Activated T-cell treated with anti-CD3 and anti-CD28 coated beads for 24 hours (primary cell): ENCODE measurements at regions not wholly inside any gene's neighbourhood (a gene's known extent, or its start where the extent isn't known, plus 50 kb on each side); places are given as distances from the start of the nearest gene placed in this dataset.

ENCODE experiments used
- DNase-seq: peaks from one replicate; pipeline ENCODE4 v3.0.0-alpha.2; 2020; ENCODE audit warnings: low read depth

GRCh38 chr5:143730112-143730801, 81.7 kb upstream of the HMHB1 start:
- DNase-seq: no peak

DNA sequence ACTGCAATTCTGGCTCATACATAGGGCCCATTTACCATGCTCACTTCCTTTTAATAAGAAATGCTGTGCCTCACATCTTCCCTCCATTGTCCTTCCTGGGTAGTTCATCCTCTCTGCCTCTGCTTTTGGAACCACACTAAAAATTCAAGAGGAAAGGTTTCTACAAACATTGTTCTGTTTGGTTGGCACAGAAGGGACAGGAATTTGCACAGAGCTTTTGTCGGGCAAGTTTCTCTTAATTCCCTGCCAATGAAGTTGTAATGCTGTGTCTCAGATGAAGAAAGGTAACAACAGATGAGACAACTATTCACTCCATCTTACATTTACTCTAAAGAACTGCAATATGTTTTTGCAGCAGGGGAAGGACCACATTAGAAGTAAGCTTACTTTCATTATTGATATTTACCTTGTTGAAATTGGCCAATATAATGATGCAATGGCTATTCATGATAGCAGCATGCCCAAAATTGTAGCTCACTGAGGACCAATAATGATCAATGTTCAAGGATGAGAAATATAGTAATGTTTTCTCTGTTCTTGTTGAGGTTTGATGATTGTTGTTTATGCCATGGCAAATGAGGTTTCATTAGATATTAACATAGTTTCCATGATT, 82.5 kb upstream of the HMHB1 start:
- DNase-seq: no peak

DNA sequence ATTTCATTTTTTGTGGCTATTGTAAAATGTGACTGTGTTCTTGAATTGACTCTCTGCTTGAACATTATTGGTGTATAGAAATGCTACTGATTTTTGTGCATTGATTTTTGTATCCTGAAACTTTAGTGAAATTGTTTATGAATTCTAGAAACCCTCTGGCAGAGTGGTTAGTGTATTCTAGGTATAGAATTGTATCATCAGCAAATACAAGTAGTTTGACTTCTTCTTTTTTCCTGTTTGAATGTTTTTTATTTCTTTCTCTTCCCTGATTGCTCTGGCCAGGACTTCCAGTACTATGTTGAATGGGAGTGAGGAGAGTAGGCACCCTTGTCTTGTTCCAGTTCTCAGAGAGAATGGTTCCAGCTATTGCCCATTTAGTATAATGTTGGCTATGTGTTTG, 88.8 kb upstream of the HMHB1 start:
- DNase-seq: no peak

DNA sequence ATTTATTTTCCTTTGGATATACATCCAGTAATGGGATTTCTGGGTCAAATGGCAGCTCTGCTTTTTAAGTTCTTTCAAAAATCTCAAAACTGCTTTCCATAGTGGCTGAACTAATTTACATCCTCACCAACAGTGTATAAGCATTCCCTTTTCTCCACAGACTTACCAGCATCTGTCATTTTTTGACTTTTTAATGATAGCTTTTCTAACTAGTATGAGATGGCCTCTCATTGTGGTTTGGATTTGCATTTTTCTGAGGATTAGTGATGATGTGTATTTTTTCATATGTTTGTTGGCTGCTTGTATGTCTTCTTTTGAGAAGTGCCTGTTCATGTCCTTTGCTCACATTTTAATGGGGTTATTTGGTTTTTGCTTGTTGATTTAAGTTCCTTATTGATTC, 90.0 kb upstream of the HMHB1 start:
- no peak for DNase-seq

DNA sequence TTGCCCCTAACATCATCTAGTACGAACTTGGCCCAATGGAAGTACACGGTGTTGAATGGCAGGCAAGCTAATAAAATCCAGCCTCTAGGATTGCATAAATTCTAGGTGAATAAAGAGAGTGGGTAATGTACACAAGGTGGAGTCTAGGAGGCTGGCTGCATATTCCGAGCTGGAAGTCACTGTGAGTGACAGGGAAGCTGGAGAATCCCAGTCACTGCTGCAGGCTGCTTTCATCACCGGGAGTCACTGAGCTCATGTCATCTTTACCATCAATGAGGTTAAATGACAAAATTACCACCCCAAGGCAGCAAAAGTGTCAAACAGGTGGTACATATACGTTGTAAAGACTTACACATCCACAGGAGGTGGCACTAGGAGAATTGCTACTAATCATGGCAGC, 91.3 kb upstream of the HMHB1 start:
- DNase-seq: no peak

DNA sequence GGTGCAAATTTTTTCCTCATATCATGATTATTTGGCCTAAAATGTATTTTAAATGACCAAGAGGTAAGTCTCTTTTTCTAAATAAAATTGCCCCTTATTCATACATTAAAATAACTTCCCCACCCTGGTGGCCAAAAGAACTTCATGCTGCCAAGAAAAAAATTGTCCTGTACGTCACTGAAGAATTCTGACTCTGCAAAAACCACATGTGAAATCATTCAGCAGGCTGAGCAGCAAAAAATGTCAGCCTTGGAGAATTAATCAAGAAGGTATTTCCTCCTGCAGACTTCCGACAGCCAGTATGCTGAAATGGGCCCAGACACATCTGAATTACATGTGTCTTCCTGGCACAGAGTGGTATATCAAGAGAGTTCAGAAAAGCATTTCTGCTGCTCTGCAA, 94.6 kb upstream of the HMHB1 start:
- DNase-seq: no peak

DNA sequence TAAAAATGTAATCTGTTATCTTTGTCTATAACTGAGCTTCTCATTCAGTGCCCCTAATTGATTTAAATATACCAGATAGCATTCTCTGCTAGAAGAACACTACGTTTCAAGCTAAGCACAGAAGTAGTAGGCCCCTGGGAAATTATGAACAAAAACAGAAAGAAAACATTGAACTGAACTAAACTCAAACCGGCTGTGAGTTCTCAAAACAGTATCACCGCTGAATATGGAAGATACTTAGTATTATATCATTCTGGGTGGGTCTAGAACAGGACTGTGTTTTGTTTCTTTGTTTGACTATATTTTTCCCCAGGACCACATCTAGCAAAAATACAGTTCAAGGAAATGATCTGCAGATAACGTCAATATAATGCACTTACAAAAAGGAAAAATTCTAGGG, 95.1 kb upstream of the HMHB1 start:
- DNase-seq: no peak

DNA sequence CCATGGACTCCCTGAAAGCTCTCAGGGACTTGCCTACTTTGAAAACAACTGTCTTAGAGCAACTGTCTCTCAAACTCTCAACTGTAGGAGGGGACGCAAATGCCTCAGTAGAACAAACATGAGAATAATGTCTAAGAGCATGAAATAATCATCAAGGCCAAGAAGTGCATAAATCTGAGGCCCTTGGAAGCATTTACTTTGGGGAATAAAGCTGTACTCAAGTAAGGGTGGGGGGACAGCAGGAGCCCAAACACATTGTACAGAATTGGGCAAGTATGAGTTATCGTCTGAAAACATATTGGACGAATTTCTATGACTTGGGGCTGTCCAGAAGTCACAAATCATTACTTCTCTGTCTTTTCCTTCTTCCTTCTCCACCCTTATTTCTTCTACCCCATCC, 96.3 kb upstream of the HMHB1 start:
- DNase-seq: no peak

GRCh38 chr5:143714629-143715028, 97.3 kb upstream of the HMHB1 start:
- no peak for DNase-seq

GRCh38 chr5:143713047-143714003, 98.6 kb upstream of the HMHB1 start:
- no peak for DNase-seq

GRCh38 chr5:143708672-143709071, 103.3 kb upstream of the HMHB1 start:
- DNase-seq: no peak

GRCh38 chr5:143707806-143708205, 104.2 kb upstream of the HMHB1 start:
- DNase-seq: no peak

- no peak for DNase-seq
Observed at GRCh38 chr5:143705381-143705780, 106.6 kb upstream of the HMHB1 start.

- DNase-seq: no peak
Observed at GRCh38 chr5:143703659-143704058, 108.3 kb upstream of the HMHB1 start.

DNA sequence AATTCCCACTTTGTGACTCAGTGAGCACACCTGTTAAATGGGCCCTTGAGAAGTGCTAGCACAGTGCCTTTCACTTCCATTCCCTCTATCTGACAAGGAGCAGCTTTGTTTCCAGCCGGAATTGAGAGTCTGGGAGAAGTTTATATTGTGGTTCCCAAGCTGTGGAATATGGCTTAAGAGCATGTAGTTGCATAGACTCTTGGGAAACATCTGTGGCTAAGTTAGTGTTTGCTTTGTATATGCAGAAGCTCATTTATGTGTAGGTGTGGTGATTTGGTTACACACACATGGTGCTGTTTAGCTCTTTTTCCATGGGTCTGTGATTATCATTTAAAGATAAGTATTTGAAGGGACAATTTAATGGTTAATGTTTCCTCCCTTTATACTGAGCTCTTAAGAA, 110.5 kb upstream of the HMHB1 start:
- no peak for DNase-seq

DNA sequence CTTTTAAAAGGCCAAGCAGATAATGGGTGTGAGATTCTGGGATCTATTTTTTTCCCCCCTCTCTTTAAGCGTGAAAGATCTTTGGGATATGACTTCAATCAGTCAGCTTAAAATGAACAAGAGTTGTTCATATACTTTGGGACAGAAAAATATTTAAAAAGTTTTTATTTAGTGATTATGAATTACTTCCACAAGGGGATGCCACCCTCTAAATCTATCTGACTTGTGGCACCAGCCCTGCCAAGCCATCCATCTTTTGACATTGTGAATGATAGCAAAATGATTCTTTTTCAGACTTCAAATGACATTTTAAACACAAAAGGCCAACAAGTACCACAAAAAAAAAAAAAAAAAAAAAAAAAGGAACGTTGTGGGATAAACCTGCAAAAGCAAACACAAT, 111.0 kb upstream of the HMHB1 start:
- DNase-seq: no peak

DNA sequence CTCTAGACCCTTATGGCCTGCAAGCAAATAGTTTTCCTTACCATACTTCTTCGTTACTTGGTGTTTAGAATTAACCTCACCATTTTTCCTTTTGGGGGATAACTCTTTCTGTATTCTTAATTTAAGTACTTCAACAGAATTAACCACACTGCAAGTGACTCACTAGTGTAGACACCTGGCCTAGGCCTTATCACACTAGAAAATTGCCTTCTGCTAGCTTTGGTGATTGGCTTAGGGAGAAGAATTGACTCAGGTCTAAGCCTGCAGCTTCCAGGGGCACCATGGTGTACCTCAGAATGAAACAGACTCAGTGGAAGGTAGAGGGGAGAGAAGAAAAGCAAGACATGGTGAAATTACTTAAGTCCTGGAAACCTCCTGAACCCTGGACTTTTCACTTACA, 112.8 kb upstream of the HMHB1 start:
- no peak for DNase-seq

- DNase-seq: no peak
Observed at GRCh38 chr5:143698574-143698973, 113.4 kb upstream of the HMHB1 start.

- DNase-seq: no peak
Observed at GRCh38 chr5:143696921-143697320, 115.0 kb upstream of the HMHB1 start.

DNA sequence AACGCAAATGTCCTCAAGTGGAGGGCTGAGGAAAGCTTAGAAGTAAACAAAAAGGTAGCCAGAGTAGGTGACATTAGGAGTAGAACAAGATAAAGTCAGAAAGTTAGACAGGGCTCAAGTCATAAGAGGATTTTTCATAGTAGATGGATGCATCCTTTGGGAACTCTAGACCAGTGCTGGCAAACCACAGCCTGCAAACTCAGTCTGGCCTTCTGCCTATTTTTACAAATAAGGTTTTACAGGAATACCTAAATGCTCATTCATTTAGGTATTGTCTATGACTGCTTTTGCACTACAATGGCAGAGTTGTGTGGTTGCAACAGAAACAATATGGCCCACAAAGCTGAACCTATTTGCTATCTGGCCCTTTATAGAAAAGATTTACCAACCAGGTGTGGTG, 116.0 kb upstream of the HMHB1 start:
- DNase-seq: no peak

- DNase-seq: no peak
Observed at GRCh38 chr5:143695244-143695864, 116.6 kb upstream of the HMHB1 start.

DNA sequence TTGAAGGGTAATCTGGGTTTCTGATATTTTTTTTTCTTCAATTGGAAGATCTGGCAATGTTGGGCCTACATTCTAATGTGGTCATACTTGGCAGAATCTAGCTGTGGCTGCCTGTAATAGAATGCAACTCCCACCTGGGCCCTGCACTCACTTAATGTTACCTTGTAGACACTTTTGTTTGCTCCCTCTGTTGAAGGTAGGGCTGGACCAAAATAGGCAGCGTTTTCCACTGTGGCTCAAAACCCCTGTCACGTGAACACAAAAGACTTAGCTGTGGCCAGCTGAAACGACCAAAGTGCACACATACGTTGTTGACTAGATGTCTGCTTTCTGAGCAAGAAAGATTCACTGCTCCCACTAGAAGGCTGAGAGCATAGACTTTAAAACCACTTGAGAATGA, 117.6 kb upstream of the HMHB1 start:
- DNase-seq: no peak
